LNCAP (cell line): ENCODE measurements at regions not wholly inside any gene's neighbourhood (a gene's known extent, or its start where the extent isn't known, plus 50 kb on each side); places are given as distances from the start of the nearest gene placed in this dataset.

Experiments used
- CTCF ChIP-seq: fragments of 450-650 bp; IDR thresholded peaks from 2 replicates; pipeline ENCODE4 v1.5.1; 2017; ENCODE audit warnings: mild to moderate bottlenecking

DNA sequence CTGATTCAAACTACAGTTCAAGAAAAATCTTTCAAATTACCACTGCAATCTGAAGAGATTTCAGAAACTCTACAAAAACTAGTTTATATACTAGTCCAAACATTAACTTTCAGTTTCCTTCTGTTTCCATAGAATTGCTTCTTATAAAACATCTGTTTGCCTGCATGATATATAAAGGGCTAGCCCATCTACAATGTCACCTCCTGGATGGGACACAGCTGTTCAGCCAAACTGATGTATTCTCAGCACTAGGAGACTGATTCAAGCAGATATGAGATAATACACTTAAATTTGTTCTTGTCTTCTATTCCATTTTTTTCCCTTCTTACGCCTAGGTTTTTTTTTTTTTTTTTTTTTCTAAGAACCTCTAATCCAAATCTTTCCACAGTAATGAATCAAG is 1569.7 kb upstream of the IGFBP7 start:
- TF ChIP-seq CTCF, result no peak

- no peak for TF ChIP-seq CTCF
These were observed 1568.9 kb upstream of the IGFBP7 start for GRCh38 chr4:58679051-58679450.

GRCh38 chr4:58669783-58670182 is 1559.6 kb upstream of the IGFBP7 start:
- TF ChIP-seq CTCF, result no peak

GRCh38 chr4:58665649-58666048 is 1555.5 kb upstream of the IGFBP7 start:
- TF ChIP-seq CTCF, result no peak

DNA sequence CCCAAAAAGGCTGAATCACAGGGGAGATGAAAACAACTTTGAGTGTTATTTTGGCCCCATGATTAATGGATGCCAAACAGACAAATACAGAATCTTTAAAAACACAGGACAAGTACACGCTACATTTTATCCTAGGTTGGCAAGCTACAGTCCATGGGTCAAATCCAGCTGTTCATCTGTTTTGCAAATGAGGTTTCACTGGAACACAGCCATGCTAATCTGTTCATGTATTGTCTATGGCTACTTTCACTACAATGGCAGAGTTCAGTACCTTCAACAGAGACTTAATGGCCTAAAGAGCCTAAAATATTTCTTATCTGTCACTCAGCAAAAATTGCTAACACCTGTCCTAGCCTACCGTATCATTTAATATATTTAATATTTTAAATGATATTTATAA is 1548.5 kb upstream of the IGFBP7 start:
- TF ChIP-seq CTCF, result no peak

- no peak for TF ChIP-seq CTCF
These were observed 1543.1 kb upstream of the IGFBP7 start for GRCh38 chr4:58653251-58653650.

- no peak for TF ChIP-seq CTCF
These were observed 1539.0 kb upstream of the IGFBP7 start for GRCh38 chr4:58649226-58649625.

DNA sequence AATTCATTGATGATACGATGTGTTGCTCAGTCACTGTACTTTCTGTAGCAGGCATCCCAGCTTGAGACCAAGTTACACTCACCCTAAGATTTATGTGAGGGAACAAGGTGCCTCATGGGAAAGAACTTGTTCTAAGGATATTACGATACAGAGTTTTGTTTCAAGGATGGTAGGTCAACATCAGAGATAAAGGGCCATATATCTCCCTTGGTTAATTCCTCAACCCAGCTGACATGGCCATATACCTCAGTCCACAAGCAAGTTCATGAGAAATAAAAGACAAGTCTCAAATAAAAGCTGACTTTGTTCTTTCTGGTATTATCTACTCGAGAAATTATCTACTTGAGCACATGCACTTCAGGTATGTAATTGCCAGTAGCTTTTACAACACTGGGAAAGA is 1535.9 kb upstream of the IGFBP7 start:
- TF ChIP-seq CTCF, result no peak
